Activated naive CD4-positive, alpha-beta T cell treated with anti-CD3 and anti-CD28 coated beads for 36 hours (primary cell): ENCODE measurements at regions not wholly inside any gene's neighbourhood (a gene's known extent, or its start where the extent isn't known, plus 50 kb on each side); places are given as distances from the start of the nearest gene placed in this dataset.

Experiments
- CTCF ChIA-PET: fragments of 350-600 bp; sonication (Branson Sonifier 250); formaldehyde crosslinking; loops from one replicate; lab custom pipeline; 2021; ENCODE audit warnings: antibody characterized with exemption; lab: Charles Lee
- DNase-seq: peaks from one replicate; pipeline ENCODE4 v3.0.0-alpha.2; 2020
- H3K27ac Mint-ChIP-seq: one replicate; pipeline ENCODE4 v1.8.0; 2021; ENCODE audit warnings: mild to moderate bottlenecking, mixed read lengths
- H3K27me3 Mint-ChIP-seq: one replicate; pipeline ENCODE4 v1.8.0; 2021; ENCODE audit warnings: low read depth, mixed read lengths
- H3K36me3 Mint-ChIP-seq: one replicate; pipeline ENCODE4 v1.8.0; 2021; ENCODE audit warnings: low read depth, mixed read lengths
- H3K4me1 Mint-ChIP-seq: one replicate; pipeline ENCODE4 v1.8.0; 2021; ENCODE audit warnings: low read depth, mixed read lengths
- H3K4me3 Mint-ChIP-seq: one replicate; pipeline ENCODE4 v1.8.0; 2021; ENCODE audit warnings: mild to moderate bottlenecking, moderate library complexity, mixed read lengths
- H3K9me3 Mint-ChIP-seq: one replicate; pipeline ENCODE4 v1.8.0; 2021; ENCODE audit warnings: mixed read lengths
- intact Hi-C: fragments of 100-400 bp; cut with micrococcal nuclease; formaldehyde crosslinking; loops from one replicate; pipeline ENCODE4 v1.15.1; 2023

DNA sequence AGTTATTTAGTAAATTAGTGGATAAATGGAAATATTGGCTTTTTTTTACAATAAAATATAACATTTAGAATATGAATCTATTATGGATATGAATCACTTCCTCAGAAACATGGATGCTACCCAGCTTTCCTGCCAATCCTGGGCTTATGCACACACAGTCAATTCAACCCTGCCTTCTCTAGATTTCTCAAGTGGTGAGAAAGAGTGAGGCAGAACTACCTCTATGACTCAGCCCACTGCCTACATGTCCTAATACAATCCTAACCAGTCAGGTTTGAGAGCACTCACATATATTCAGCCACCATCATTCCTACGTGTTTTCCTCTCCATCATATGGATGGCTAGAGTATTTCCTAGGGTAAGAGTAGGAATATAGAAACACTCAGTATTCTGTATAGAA lies 91.1 kb upstream of the ANKRD50 start:
- H3K27ac Mint-ChIP-seq: no peak overlapping the region
- intact Hi-C loops: no loop called here
- no peak overlapping the region for H3K4me3 Mint-ChIP-seq
- H3K9me3 Mint-ChIP-seq: no peaks in the 10 kb centered on the region
- no peaks in the 10 kb centered on the region for H3K27me3 Mint-ChIP-seq
- CTCF ChIA-PET: no interaction called here
- H3K36me3 Mint-ChIP-seq: no peaks in the 10 kb centered on the region
- H3K4me1 Mint-ChIP-seq: no peaks in the 10 kb centered on the region
- DNase-seq: no peak

- Mint-ChIP-seq H3K27me3 (no peaks in the 10 kb centered on the region), H3K9me3 (no peaks in the 10 kb centered on the region), H3K36me3 (no peaks in the 10 kb centered on the region), H3K4me1 (no peaks in the 10 kb centered on the region), H3K27ac (no peak overlapping the region), H3K4me3 (no peak overlapping the region)
- intact Hi-C loops: no loop called here
- no peak for DNase-seq
- CTCF ChIA-PET: no interaction called here
These were observed 90.5 kb upstream of the ANKRD50 start for GRCh38 chr4:124803026-124803425.

- no peak overlapping the region for H3K27ac Mint-ChIP-seq
- no peaks in the 10 kb centered on the region for H3K27me3 Mint-ChIP-seq
- no peaks in the 10 kb centered on the region for H3K36me3 Mint-ChIP-seq
- no peak for DNase-seq
- no peak overlapping the region for H3K4me3 Mint-ChIP-seq
- no peaks in the 10 kb centered on the region for H3K4me1 Mint-ChIP-seq
- intact Hi-C loops: no loop called here
- CTCF ChIA-PET: no interaction called here
- H3K9me3 Mint-ChIP-seq: no peaks in the 10 kb centered on the region
These were observed 84.7 kb upstream of the ANKRD50 start for GRCh38 chr4:124797223-124797622.

DNA sequence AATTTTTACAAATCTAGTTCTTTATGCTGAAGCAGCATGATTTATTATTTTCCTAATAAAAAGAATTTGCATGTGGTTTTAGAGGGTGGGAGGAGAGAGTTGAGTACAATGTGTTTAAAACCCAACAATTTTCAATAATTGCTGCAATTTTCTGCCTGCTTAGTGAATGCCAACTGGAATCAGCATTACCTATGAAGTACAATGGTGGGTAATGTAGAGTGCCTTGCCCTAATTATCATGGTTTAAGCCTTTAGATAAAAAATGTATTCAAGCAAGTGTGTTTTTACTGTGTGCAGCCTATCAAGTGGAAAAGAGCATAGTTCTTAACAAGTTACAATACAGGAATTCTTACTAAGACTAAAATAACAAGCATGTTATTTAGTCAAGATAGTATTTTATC lies 77.9 kb upstream of the ANKRD50 start:
- Mint-ChIP-seq H3K27ac (no peak overlapping the region), H3K36me3 (no peaks in the 10 kb centered on the region), H3K27me3 (no peaks in the 10 kb centered on the region), H3K4me1 (no peaks in the 10 kb centered on the region), H3K9me3 (no peaks in the 10 kb centered on the region), H3K4me3 (no peak overlapping the region)
- DNase-seq: no peak
- intact Hi-C loops: no loop called here
- CTCF ChIA-PET: interaction anchor here (0.7 kb wide), 1 partner anchor 29 kb away, joined by 3 read pairs; no protein-coding TSS in a partner anchor

DNA sequence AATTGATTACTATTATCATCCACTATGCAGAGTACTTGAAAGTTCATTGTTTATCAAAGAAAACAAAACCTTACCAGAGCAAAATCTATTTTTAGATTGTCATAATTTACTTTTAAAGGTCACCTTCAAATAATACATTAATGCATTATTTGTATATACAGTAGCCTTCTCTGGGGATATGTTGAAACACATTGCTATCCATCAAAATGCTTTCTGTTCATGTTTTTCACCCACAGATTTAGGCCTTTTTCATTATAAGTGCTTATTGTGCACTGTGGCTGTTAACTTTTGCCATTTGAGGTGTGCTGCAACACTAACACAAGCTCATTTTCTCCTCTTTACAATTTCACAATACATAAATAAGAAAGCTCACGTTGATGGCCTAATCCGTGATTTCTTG lies 74.1 kb upstream of the ANKRD50 start:
- no peak for DNase-seq
- Mint-ChIP-seq H3K4me1 (no peaks in the 10 kb centered on the region), H3K36me3 (no peaks in the 10 kb centered on the region), H3K4me3 (no peak overlapping the region), H3K27ac (no peak overlapping the region), H3K9me3 (no peaks in the 10 kb centered on the region), H3K27me3 (no peaks in the 10 kb centered on the region)
- intact Hi-C loops: no loop called here
- CTCF ChIA-PET: no interaction called here

DNA sequence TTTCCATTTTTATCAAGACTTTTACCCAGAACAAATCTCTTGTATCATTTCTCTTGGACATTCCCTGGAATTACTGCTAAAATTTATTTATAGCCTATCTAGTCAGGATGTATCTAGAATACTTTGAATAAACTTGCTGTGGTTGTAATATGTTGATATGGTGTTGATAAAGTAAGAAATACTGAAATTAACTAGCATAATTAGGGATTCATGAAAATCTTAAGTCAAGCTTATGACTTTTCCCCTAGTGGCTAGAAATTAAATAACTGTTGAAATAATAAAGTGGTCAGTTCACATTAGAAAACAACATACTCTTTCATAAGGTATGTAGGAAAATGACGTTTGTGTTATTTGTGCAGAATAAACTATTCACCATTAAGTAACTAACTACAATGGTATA lies 73.1 kb upstream of the ANKRD50 start:
- H3K9me3 Mint-ChIP-seq: no peaks in the 10 kb centered on the region
- no peak overlapping the region for H3K27ac Mint-ChIP-seq
- no peak for DNase-seq
- H3K27me3 Mint-ChIP-seq: no peaks in the 10 kb centered on the region
- intact Hi-C loops: no loop called here
- no peaks in the 10 kb centered on the region for H3K4me1 Mint-ChIP-seq
- H3K4me3 Mint-ChIP-seq: no peak overlapping the region
- H3K36me3 Mint-ChIP-seq: no peaks in the 10 kb centered on the region
- CTCF ChIA-PET: no interaction called here

GRCh38 chr4:124783847-124784246 lies 71.3 kb upstream of the ANKRD50 start:
- no peaks in the 10 kb centered on the region for H3K9me3 Mint-ChIP-seq
- no peak overlapping the region for H3K4me3 Mint-ChIP-seq
- no peaks in the 10 kb centered on the region for H3K27me3 Mint-ChIP-seq
- intact Hi-C loops: no loop called here
- CTCF ChIA-PET: no interaction called here
- H3K4me1 Mint-ChIP-seq: no peaks in the 10 kb centered on the region
- no peak overlapping the region for H3K27ac Mint-ChIP-seq
- no peak for DNase-seq
- H3K36me3 Mint-ChIP-seq: no peaks in the 10 kb centered on the region

DNA sequence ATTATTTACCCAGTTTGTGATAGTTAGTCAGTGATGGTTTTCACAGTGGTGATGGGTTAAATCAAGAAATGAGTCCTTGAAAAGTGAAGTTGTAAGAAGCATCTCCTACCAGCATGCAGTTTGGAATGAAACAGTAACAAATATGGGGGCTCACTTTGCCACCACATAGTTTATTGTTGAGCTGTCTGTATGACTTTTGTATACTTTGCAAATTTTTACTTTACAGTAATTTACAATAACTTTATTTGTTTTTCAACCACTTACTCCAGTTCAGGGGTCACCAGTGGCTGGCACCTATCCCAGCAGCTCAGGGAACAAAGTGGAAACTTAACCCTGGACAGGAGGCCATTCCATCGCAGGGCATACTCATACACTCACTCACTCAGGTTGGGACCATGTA lies 64.5 kb upstream of the ANKRD50 start:
- Mint-ChIP-seq H3K4me1 (no peaks in the 10 kb centered on the region), H3K9me3 (no peaks in the 10 kb centered on the region), H3K36me3 (no peaks in the 10 kb centered on the region), H3K27ac (no peak overlapping the region), H3K4me3 (no peak overlapping the region), H3K27me3 (no peaks in the 10 kb centered on the region)
- intact Hi-C loops: no loop called here
- CTCF ChIA-PET: no interaction called here
- no peak for DNase-seq

GRCh38 chr4:124768596-124769365 lies 56.2 kb upstream of the ANKRD50 start:
- no peak overlapping the region for H3K4me3 Mint-ChIP-seq
- intact Hi-C loops: no loop called here
- no peak for DNase-seq
- H3K4me1 Mint-ChIP-seq: no peaks in the 10 kb centered on the region
- no peak overlapping the region for H3K27ac Mint-ChIP-seq
- H3K27me3 Mint-ChIP-seq: no peaks in the 10 kb centered on the region
- no peaks in the 10 kb centered on the region for H3K9me3 Mint-ChIP-seq
- H3K36me3 Mint-ChIP-seq: no peaks in the 10 kb centered on the region
- CTCF ChIA-PET: interaction anchor here (0.6 kb wide), 1 partner anchor 475 kb away, joined by 4 read pairs; no protein-coding TSS in a partner anchor

DNA sequence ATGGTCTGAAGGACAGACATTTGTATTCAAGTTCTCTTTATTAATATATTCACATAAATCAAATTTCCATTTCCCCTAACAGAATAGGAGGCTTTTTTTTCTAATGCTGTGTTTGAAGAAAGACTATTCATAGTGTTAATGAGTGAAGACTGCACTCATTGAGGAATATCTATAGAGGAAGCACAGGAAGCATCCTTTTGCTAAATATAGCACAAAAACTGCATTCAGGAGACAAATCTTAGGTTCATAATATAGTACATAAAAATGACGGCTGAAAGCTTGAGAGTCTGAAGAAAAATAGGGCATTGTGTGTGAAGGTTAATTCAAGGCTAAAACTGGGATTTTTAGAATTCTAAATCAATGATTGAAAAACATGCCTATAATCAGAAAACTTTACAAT lies 50.4 kb upstream of the ANKRD50 start:
- intact Hi-C loops: no loop called here
- H3K4me3 Mint-ChIP-seq: no peak overlapping the region

More for the DNA sequence above, 50.4 kb upstream of the ANKRD50 start:
- Mint-ChIP-seq H3K4me1 (no peaks in the 10 kb centered on the region), H3K27me3 (no peaks in the 10 kb centered on the region), H3K9me3 (no peaks in the 10 kb centered on the region), H3K36me3 (no peaks in the 10 kb centered on the region), H3K27ac (no peak overlapping the region)
- DNase-seq: no peak
- CTCF ChIA-PET: no interaction called here
